Uterus (tissue), 3 donors: ENCODE measurements at regions not wholly inside any gene's neighbourhood (a gene's known extent, or its start where the extent isn't known, plus 50 kb on each side); places are given as distances from the start of the nearest gene placed in this dataset.

Experiments used
- DNase-seq, 2 donors: peaks; one replicate each; pipeline ENCODE4 v3.0.0-alpha.2; 2019 to 2020
- H3K27ac ChIP-seq, 2 donors: fragments of 200-600 bp; sonication (generic); 1 replicate in 1 of 2; 2 replicates in 1 of 2; pipeline ENCODE4 v1.5.1; 2016 to 2018
- H3K27me3 ChIP-seq, 2 donors: fragments of 200-600 bp; sonication (generic); one replicate each; pipeline ENCODE4 v1.5.1; 2018 to 2019; ENCODE audit warnings: control low read depth in 1 of 2
- H3K36me3 ChIP-seq, 2 donors: fragments of 200-600 bp; sonication (generic); one replicate each; pipeline ENCODE4 v1.5.1; 2019; ENCODE audit warnings: control low read depth in 1 of 2
- H3K4me1 ChIP-seq, 2 donors: fragments of 200-600 bp; sonication (generic); one replicate each; pipeline ENCODE4 v1.5.1; 2018 to 2019; ENCODE audit warnings: control low read depth in 1 of 2
- H3K4me3 ChIP-seq, 2 donors: fragments of 200-600 bp; sonication (generic); 1 replicate in 1 of 2; 2 replicates in 1 of 2; pipeline ENCODE4 v1.5.1; 2018 to 2019; ENCODE audit warnings: mild to moderate bottlenecking in 1 of 2
- H3K9me3 ChIP-seq, 2 donors: fragments of 200-600 bp; sonication (generic); one replicate each; pipeline ENCODE4 v1.5.1; 2019; ENCODE audit warnings: control low read depth in 1 of 2
- CTCF ChIP-seq, 4 experiments: fragments of 200-600 bp in 2 of 4; fragments of 450-650 bp in 2 of 4; sonication (generic) in 2 of 4; IDR thresholded peaks; one replicate each; pipeline ENCODE4 v1.5.1; 2016 to 2019; ENCODE audit warnings: antibody characterized with exemption in 4 of 4, mild to moderate bottlenecking in 2 of 4, moderate library complexity in 1 of 4
- POLR2A ChIP-seq, 2 donors: fragments of 450-650 bp; IDR thresholded peaks; one replicate each; pipeline ENCODE4 v1.6.1; 2016; ENCODE audit warnings: antibody characterized with exemption in 2 of 2, mild to moderate bottlenecking in 1 of 2, moderate library complexity in 1 of 2
- intact Hi-C: fragments of 100-400 bp; cut with DNase I; formaldehyde crosslinking; loops from one replicate; pipeline ENCODE4 v1.15.1; 2023; ENCODE audit warnings: low total_unique reads
- donor health status: DM: yes; HTN: yes; CAD: no.

GRCh38 chr4:14767142-14767541 lies 235.1 kb upstream of the CPEB2 start:
- Histone ChIP-seq H3K4me3 (no peak overlapping the region), H3K9me3 (no peaks in the 10 kb centered on the region), H3K36me3 (no peaks in the 10 kb centered on the region), H3K4me1 (no peaks in the 10 kb centered on the region), H3K27ac (no peak overlapping the region), H3K27me3 (no peaks in the 10 kb centered on the region)
- intact Hi-C loops = no loop called here
- TF ChIP-seq CTCF (IDR thresholded peaks at IDR 0.05) (no peak), POLR2A (IDR thresholded peaks at IDR 0.05) (no peak)
- DNase-seq = no peak

- no peaks in the 10 kb centered on the region for H3K9me3 ChIP-seq
- H3K4me1 ChIP-seq = no peaks in the 10 kb centered on the region
- TF ChIP-seq POLR2A (IDR thresholded peaks at IDR 0.05) (no peak), CTCF (IDR thresholded peaks at IDR 0.05) (no peak)
- no peaks in the 10 kb centered on the region for H3K36me3 ChIP-seq
- H3K4me3 ChIP-seq = no peak overlapping the region
- no peak overlapping the region for H3K27ac ChIP-seq
- no peak for DNase-seq
- intact Hi-C loops = no loop called here
- H3K27me3 ChIP-seq = no peaks in the 10 kb centered on the region
These were observed 233.8 kb upstream of the CPEB2 start for GRCh38 chr4:14768449-14768848.

GRCh38 chr4:14769993-14770392 lies 232.3 kb upstream of the CPEB2 start:
- Histone ChIP-seq H3K27me3 (no peaks in the 10 kb centered on the region), H3K4me3 (no peak overlapping the region), H3K9me3 (no peaks in the 10 kb centered on the region), H3K36me3 (no peaks in the 10 kb centered on the region), H3K4me1 (no peaks in the 10 kb centered on the region), H3K27ac (no peak overlapping the region)
- intact Hi-C loops = no loop called here
- TF ChIP-seq POLR2A (IDR thresholded peaks at IDR 0.05) (no peak), CTCF (IDR thresholded peaks at IDR 0.05) (no peak)
- no peak for DNase-seq

GRCh38 chr4:14771094-14771493 lies 231.2 kb upstream of the CPEB2 start:
- Histone ChIP-seq H3K4me3 (no peak overlapping the region), H3K36me3 (no peaks in the 10 kb centered on the region), H3K9me3 (no peaks in the 10 kb centered on the region), H3K4me1 (no peaks in the 10 kb centered on the region), H3K27ac (no peak overlapping the region), H3K27me3 (no peaks in the 10 kb centered on the region)
- no peak for TF ChIP-seq CTCF (IDR thresholded peaks at IDR 0.05)
- TF ChIP-seq POLR2A (IDR thresholded peaks at IDR 0.05) = no peak
- no peak for DNase-seq
- intact Hi-C loops = no loop called here

GRCh38 chr4:14771504-14772175 lies 230.6 kb upstream of the CPEB2 start:
- no peak overlapping the region for H3K27ac ChIP-seq
- H3K36me3 ChIP-seq = no peaks in the 10 kb centered on the region
- H3K4me1 ChIP-seq = no peaks in the 10 kb centered on the region
- DNase-seq = no peak
- H3K9me3 ChIP-seq = no peaks in the 10 kb centered on the region
- no peak overlapping the region for H3K4me3 ChIP-seq
- intact Hi-C loops = no loop called here
- H3K27me3 ChIP-seq = no peaks in the 10 kb centered on the region
- TF ChIP-seq CTCF (IDR thresholded peaks at IDR 0.05) (no peak), POLR2A (IDR thresholded peaks at IDR 0.05) (no peak)
